Fibroblast of mammary gland (primary cell): ENCODE measurements at regions not wholly inside any gene's neighbourhood (a gene's known extent, or its start where the extent isn't known, plus 50 kb on each side); places are given as distances from the start of the nearest gene placed in this dataset.
A peak's percentile ranks its signal among the peaks of the same experiment; 100 is the strongest.

Experiments used
- DNase-seq: peaks from one replicate; pipeline ENCODE4 v3.0.0-alpha.2; 2010; ENCODE audit warnings: low read depth
- H3K4me3 ChIP-seq: 2 replicates; pipeline ENCODE4 v1.5.1; 2011; ENCODE audit warnings: low read depth, mild to moderate bottlenecking, low read length, moderate library complexity; ENCODE audit not compliant: control insufficient read depth
- CTCF ChIP-seq: conservative IDR thresholded peaks from 2 replicates; pipeline ENCODE4 v1.5.1; 2011; ENCODE audit warnings: low read depth, low read length, inconsistent platforms; ENCODE audit not compliant: control insufficient read depth, insufficient read depth

- DNase-seq, result no peak
- no peak for TF ChIP-seq CTCF
- H3K4me3 ChIP-seq, result no peak overlapping the region
These were observed 86.0 kb upstream of the DYNLRB2 start for GRCh38 chr16:80454802-80455201.

GRCh38 chr16:80449392-80449791 is 91.4 kb upstream of the DYNLRB2 start:
- H3K4me3 ChIP-seq, result no peak overlapping the region
- TF ChIP-seq CTCF, result no peak
- DNase-seq, result no peak

- no peak overlapping the region for H3K4me3 ChIP-seq
- TF ChIP-seq CTCF, result no peak
- DNase-seq, result peak; percentile 29
These were observed 93.6 kb upstream of the DYNLRB2 start for GRCh38 chr16:80447241-80447640.

GRCh38 chr16:80442779-80443178 is 98.0 kb upstream of the DYNLRB2 start:
- no peak for DNase-seq
- H3K4me3 ChIP-seq, result no peak overlapping the region
- TF ChIP-seq CTCF, result no peak

GRCh38 chr16:80441935-80442334 is 98.9 kb upstream of the DYNLRB2 start:
- DNase-seq, result no peak
- TF ChIP-seq CTCF, result no peak
- H3K4me3 ChIP-seq, result no peak overlapping the region

- no peak for TF ChIP-seq CTCF
- H3K4me3 ChIP-seq, result no peak overlapping the region
- no peak for DNase-seq
These were observed 100.1 kb upstream of the DYNLRB2 start for GRCh38 chr16:80440667-80441066.

GRCh38 chr16:80437707-80438106 is 103.1 kb upstream of the DYNLRB2 start:
- H3K4me3 ChIP-seq, result no peak overlapping the region
- no peak for DNase-seq
- no peak for TF ChIP-seq CTCF
